GM12891 (cell line): ENCODE measurements at regions not wholly inside any gene's neighbourhood (a gene's known extent, or its start where the extent isn't known, plus 50 kb on each side); places are given as distances from the start of the nearest gene placed in this dataset.

Experiments
- DNase-seq: peaks from one replicate; pipeline ENCODE4 v3.0.0; 2011; ENCODE audit warnings: low spot score; ENCODE audit not compliant: insufficient read length
- FAIRE-seq: peaks from 2 replicates; lab custom pipeline; 2011; peaks lifted over from hg19 to GRCh38; lab: Jason Lieb, UNC
- PAX5 ChIP-seq: IDR thresholded peaks from 2 replicates; pipeline ENCODE4 v1.6.1; 2011; ENCODE audit warnings: low read length, moderate library complexity, mild to moderate bottlenecking; ENCODE audit not compliant: insufficient read depth, severe bottlenecking
- POLR2A ChIP-seq: IDR thresholded peaks from 2 replicates; pipeline ENCODE4 v1.6.1; 2011; ENCODE audit warnings: low read depth, low read length, control low read depth
- POLR2AphosphoS5 ChIP-seq: IDR thresholded peaks from 2 replicates; pipeline ENCODE4 v1.6.1; 2011; ENCODE audit warnings: low read depth, low read length, control low read depth
- POU2F2 ChIP-seq: IDR thresholded peaks from 2 replicates; pipeline ENCODE4 v1.6.1; 2011; ENCODE audit warnings: low read depth, mild to moderate bottlenecking, control low read depth, low read length, moderate library complexity
- SPI1 ChIP-seq: IDR thresholded peaks from 2 replicates; pipeline ENCODE4 v1.6.1; 2011; ENCODE audit warnings: low read depth, low read length, control low read depth
- TAF1 ChIP-seq: IDR thresholded peaks from 2 replicates; pipeline ENCODE4 v1.6.1; 2011; ENCODE audit warnings: low read depth, low read length, control low read depth

GRCh38 chr13:111539252-111539651 is 218.8 kb downstream of the TEX29 start:
- no peak for FAIRE-seq
- TF ChIP-seq POU2F2 (no peak), SPI1 (no peak), PAX5 (no peak), TAF1 (no peak), POLR2AphosphoS5 (no peak), POLR2A (no peak)
- no peak for DNase-seq

- FAIRE-seq (no peak), DNase-seq (no peak)
- no peak for TF ChIP-seq PAX5
- no peak for TF ChIP-seq POLR2A
- no peak for TF ChIP-seq POLR2AphosphoS5
- TF ChIP-seq TAF1: no peak
- no peak for TF ChIP-seq POU2F2
- TF ChIP-seq SPI1: no peak
These were observed 219.5 kb downstream of the TEX29 start for GRCh38 chr13:111539791-111540446.

- TF ChIP-seq POLR2AphosphoS5 (no peak), SPI1 (no peak), POU2F2 (no peak), PAX5 (no peak), POLR2A (no peak), TAF1 (no peak)
- DNase-seq: no peak
- FAIRE-seq: no peak
These were observed 220.0 kb downstream of the TEX29 start for GRCh38 chr13:111540486-111540885.

DNA sequence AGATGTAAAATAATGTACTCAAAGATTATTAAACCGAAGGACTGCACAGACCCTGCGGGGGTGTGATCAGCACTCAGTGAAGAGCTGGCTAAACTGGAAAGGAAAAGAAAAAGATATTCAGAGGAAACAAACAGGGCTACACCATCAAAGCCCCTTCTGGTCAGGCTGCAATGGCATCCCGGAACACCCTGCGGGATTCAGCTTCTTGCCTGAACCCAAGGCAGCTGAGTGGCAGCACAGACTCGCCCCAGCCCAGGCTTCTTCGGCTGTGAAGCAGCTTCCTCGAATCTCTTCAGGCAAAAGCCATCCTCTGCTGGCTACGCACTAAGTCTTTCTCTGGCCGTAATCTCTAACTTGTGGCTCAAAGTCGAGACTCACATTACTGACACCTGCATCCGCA is 220.9 kb downstream of the TEX29 start:
- FAIRE-seq (no peak), DNase-seq (no peak)

DNA sequence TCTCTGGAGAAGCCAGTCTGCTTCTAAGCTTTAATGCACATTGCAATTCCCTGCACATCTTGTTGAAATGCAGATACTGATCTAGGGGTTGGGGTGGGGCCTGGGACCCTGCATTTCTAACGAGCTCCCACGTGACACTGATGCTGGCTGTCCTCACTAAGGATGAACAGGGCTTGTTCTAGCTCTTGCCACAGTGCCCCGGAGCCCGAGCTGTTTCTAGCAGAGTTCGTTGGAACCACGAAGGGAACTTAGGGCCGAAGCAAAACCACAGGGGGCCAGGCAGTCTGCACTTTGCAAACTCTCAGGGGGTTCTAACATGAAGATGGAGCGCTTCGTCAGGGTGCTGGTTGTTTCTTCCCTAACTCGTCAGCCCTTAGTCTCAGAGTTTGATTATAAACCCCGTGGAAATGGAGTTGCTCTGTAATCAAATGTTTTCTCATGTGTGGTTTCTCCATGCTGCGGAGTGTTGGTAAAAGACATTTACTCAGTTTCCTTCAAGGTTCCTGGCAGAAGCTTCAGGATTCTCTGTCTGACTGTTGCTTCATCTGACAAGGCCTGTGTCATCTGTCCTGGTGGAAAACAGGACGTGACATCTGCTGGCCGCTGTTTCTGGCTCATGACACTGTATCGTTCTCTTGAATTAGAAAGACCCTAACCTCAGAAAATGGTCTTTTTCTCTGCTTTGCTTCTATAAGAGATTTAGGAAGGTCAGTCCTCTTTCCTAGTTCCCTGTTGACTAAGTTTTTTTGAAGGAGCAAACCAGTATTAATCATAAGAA is 221.5 kb downstream of the TEX29 start:
- DNase-seq (no peak), FAIRE-seq (no peak)
- TF ChIP-seq TAF1: no peak
- TF ChIP-seq POU2F2: no peak

More for the DNA sequence above, 220.9 kb downstream of the TEX29 start:
- TF ChIP-seq POLR2A: no peak
- no peak for TF ChIP-seq POLR2AphosphoS5
- no peak for TF ChIP-seq PAX5
- no peak for TF ChIP-seq TAF1
- no peak for TF ChIP-seq POU2F2
- no peak for TF ChIP-seq SPI1

DNA sequence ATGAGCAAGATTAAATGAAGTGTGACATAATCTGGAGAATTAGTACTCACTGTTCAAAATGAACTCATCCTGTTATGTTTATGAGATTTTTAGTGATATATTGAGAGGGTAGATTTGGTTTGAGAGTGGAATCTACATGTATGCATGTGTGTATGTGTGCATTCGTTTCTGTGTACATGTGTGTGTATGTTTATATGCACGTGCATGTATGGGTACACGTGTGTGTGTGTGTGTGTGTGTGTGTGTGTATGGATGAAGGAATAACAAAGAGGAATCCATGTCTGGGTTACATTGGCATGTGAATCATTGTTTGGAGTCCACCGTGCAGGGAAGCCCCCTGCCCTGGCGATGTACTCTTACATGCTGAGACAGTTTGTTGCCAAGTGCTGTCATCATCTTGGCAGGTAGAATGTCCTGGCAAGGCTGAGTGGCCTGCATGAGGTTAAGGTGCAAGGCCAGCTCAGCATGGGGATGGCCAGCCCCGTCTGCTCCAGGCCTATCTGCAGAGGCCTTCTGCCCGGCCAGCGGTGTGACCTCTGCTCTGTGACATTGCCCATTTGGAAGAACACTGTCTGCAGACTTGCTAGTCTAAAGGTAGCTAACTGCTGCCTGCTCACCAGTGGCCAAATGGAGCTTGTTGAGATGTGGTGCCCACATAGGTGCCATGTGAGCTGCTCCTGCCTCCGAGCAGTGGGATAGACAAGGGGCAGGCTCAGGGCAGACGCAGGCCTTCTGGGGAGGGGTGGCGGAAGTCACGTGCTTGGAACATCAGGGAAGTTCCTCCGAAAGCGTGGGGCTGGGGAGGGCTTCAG is 222.3 kb downstream of the TEX29 start:
- DNase-seq (no peak), FAIRE-seq (no peak)
- TF ChIP-seq SPI1: no peak
- no peak for TF ChIP-seq POLR2A
- TF ChIP-seq POU2F2: no peak
- TF ChIP-seq PAX5: no peak
- no peak for TF ChIP-seq POLR2AphosphoS5
- TF ChIP-seq TAF1: no peak

- DNase-seq (no peak), FAIRE-seq (no peak)
- no peak for TF ChIP-seq POU2F2
- no peak for TF ChIP-seq POLR2A
- TF ChIP-seq PAX5: no peak
- TF ChIP-seq SPI1: no peak
- no peak for TF ChIP-seq POLR2AphosphoS5
- TF ChIP-seq TAF1: no peak
These were observed 226.7 kb downstream of the TEX29 start for GRCh38 chr13:111546921-111547675.

DNA sequence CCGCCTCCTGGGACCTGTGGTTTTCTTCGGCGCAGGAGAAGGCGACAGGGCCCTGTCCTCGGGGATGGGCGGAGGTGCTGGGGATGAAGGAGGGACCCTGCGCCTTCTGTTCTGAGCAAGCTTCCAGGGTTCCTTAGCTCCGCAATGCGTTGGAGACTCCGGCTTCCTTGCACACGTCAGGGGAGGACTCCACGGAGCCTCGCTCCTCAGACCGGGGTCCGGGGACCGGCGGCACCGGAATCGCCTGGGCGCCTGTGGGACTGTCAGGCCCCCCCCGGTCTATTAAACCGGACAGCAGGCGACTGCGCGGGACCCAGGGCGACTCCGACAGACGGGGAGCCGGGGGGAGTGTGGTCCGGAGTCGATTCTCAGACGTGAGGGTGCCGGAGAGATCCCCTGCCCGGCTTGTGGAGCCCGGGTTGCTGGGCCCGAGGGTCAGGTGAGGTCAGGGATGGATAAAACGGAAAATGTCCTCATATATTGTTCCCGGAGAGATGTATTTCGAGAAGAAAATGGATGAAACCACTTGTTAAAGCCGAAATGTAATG is 227.4 kb downstream of the TEX29 start:
- FAIRE-seq (no peak), DNase-seq (no peak)
- TF ChIP-seq POLR2AphosphoS5: no peak

- TF ChIP-seq SPI1: no peak
- TF ChIP-seq PAX5: no peak
- no peak for TF ChIP-seq POLR2AphosphoS5
- no peak for TF ChIP-seq POU2F2
- no peak for TF ChIP-seq POLR2A
- no peak for TF ChIP-seq TAF1
- FAIRE-seq (no peak), DNase-seq (no peak)
These were observed 227.9 kb downstream of the TEX29 start for GRCh38 chr13:111548301-111548700.
